ENCODE measurements at regions not wholly inside any gene's neighbourhood (a gene's known extent, or its start where the extent isn't known, plus 50 kb on each side); places are given as distances from the start of the nearest gene placed in this dataset.
"Not testable (repeated sequence)": the region's sequence is repeated elsewhere in the genome, so short reads cannot be mapped to it uniquely, and the experiment has no call there.

DNA sequence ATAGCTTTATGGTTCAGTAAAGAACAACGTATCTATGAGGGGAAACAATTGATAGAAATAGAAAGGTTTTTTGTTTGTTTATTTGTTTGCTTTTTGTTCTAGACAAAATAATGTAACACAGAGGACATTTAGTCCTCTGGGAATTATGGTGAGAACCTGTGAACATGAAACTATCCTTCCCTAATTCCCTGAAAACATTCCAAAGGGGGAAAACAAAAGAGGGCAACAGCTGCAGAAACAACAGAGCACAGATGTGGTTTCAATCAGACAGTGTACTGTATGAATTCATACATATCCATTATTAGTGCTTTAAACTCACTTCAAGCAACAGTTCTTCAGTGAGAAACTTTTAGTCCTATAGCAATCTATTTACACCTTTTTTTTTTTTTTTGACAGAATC, 1489.8 kb upstream of the C9orf72 start:
- DNase-seq, result no peak

DNA sequence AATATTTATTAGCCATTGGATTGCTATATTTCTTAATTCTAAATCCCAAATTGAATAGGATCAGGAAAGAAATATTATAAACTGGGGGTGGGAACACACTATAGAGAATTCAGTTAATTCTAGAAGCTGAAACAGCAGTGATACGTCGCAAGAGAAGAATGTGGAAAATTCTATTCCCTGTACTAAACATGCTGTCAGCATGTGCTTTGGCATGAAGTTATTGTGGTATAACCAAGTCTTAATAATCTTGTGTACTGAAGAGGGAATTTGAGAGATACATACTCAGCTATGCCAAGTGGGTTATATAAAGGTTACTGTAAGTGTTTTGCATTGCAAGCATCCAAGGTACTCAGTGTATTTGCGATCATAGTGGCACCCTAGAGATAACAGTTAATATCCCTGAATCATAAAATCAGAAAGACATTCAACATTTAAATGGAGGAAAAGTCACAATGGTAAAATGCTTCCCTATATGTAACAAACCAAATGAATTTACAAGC, 1492.9 kb upstream of the C9orf72 start:
- no peak for DNase-seq

DNA sequence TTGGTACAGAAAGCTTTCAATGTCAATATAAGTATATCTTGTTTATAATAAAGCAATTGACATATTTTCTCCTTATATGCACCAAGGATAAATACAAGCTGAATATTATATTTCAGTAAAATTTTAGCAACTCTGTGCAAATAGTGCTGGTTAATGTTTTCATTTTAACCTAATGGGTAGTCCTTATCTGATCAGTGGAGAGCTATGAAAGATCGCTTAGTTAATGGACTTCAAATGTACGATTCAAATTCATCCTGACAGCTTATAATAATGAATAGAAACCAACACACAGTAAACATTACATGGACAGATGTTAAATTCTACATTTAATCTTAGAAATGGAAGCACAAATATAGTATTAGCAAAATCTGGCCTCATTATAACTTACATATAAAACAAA, 1495.2 kb upstream of the C9orf72 start:
- no peak for DNase-seq

DNA sequence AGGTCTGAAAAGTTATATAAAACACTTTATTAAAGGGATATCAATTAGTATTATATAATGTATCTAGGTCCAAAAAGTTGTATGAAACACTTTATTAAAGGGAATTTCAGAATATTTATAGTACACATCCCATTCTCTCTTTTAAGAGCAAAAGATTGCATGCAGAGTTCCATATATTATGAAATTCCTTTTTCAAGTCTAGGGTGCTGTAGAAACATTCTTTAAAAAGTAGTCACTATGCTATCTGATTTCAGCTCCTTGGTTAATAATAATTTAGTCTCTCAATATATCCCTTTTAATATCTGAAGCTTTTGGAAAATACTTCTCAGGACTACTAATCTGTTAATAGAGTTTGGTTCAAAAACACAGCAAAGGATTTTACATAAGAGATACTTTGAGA, 1496.1 kb upstream of the C9orf72 start:
- DNase-seq, result no peak

DNA sequence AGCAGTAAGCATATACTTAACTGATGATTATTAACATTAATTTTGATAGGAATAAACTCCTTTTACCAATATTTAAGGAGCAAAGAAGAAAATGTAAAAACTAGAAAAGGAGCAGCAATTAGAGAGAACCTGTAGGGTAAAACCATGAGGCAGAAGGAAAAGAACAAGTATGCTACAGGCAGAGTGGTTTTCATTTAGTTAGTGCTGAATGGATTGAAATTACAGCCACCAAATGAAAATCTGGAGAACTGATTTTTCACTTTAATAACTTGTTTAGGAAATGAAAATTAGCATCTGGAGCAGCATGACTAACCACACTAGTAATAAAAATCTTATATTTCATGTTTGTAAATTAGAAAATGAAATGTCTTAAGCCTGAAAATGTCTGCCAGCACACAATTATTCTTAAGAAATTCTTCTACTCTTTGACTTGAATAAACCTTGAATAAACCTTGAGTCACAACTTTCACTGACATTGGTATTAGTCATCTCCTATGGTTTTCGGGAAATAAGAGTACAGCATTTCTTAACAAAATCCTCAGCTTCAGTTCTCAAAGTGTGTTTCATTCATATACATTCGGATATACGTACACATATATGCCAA, 1504.9 kb upstream of the C9orf72 start:
- DNase-seq, result no peak

DNA sequence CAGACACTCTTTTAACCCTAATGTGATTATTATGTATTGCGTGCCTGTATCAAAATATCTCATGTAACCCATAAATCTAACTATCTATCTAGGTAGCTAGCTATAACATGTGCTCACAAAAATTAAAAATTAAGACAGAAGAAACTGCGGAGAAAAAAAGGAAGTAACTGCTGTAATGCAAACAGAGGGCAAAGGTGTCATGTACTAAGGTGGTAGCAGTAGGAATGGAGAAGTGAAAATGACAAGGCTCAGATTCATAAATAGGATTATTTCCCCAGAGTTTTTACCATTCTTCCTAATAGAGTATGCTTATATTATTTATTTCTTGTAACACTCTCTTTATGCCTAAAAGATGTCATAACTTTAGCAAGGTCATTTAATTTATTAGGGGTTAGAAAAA, 1527.5 kb upstream of the C9orf72 start:
- DNase-seq, result no peak

DNA sequence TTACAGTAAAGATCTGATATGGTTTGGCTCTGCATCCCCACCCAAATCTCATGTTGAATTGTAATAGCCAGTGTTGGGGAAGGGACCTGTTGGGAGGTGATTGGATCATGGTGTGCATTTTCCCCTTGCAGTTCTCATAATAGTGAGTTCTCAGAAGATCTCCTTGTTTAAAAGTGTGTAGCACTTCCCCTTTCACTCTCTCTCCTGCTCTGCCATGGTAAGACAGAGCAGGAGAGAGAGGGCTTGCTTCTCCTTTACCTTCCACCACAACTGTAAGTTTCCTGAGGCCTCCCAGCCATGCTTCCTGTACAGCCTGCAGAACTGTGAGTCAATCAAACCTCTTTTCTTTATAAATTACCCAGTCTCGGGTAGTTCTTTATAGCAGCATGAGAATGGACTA, 1530.9 kb upstream of the C9orf72 start:
- not testable (repeated sequence) for DNase-seq

DNA sequence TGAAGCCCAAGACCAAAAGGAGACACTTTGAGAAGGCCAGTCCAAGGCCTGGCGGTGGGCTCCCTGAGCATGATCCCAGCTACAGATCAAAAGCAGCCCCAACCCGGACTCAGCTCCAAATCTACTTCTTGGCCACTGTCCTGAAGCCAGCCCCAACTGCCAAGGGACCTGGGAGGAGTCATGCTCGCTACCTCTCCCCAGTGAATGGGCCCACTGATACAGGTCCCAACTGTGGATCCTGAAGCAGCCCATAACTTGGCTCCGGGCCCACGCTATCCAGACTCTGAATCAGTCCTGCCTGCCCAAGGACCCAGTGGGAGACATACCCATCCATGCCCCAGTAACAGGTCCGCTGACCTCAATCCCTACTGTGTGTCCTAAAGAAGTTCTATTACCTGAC, 1545.3 kb upstream of the C9orf72 start:
- DNase-seq, result no peak

DNA sequence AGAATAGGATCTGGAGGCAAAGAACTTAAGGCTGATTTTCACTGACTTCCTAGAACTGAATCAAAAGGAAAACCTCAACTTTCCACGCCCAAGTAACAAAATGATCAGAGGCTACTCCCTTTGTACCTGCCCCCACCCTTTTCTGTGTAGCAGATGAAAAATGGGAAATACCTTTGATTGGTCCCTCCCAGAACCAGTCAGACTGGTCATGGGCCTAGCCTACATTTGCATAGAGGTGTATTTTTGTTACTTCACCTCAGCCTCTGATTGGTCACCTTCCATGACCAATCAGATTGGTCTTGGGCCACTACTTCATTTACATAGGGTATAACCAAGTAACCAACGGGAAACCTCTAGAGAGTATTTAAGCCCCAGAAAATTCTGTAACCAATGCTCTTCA, 1553.5 kb upstream of the C9orf72 start:
- no peak for DNase-seq

DNA sequence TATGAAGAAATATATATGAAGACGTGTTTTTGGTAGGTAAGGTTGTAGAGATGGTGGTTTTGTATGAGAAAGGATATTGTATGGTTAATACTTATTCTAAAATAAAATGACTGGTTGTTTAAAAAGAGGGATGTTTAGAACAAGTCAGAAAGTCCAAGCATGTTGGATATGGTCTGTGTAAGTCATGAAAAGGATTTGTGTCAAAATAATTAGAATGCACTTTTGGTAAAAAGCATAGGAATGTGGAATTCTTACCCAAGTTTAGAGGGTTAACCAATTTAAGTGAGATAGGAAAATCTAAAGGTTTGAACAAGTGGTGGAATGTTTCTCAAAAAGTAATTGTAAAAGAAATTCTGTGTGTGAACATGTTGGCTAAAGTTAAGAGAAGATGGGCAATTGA, 1556.5 kb upstream of the C9orf72 start:
- no peak for DNase-seq

DNA sequence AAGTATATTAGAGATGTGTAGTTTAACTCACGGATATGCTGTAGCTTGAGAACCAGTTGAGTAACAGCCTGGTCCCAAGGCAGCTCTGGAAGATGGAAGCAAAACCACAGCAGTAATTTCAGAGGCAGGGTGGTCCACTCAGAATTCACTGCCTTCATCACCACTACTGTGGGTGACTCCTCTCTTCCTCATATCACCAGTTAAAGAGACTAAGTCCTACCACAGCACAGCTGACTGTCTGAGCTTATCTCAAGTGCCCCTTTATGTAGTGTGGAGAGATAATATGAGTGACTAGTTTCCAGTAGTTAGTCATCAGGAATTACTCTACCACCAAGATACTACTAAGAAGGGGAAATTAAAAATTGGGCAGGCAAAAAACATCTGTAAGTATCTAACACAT, 1571.2 kb upstream of the C9orf72 start:
- DNase-seq, result peak; percentile 48

DNA sequence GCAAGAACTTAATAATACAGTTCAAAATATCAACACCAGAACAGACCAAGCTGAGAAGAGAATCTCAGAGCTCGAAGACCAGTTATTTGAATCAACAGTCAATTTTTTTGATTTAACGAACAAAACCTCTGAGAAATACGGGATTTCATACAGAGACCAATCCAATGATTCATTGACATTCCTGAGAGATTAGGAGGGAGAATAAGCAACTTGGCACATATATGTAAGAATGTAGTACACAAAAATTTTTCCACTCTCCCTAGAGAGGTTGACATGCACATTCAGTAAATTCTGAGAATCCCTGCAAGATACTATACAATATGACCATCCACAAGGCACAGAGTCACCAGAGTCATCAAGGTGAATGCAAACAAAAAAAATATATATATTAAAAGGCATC, 1577.3 kb upstream of the C9orf72 start:
- DNase-seq, result no peak

DNA sequence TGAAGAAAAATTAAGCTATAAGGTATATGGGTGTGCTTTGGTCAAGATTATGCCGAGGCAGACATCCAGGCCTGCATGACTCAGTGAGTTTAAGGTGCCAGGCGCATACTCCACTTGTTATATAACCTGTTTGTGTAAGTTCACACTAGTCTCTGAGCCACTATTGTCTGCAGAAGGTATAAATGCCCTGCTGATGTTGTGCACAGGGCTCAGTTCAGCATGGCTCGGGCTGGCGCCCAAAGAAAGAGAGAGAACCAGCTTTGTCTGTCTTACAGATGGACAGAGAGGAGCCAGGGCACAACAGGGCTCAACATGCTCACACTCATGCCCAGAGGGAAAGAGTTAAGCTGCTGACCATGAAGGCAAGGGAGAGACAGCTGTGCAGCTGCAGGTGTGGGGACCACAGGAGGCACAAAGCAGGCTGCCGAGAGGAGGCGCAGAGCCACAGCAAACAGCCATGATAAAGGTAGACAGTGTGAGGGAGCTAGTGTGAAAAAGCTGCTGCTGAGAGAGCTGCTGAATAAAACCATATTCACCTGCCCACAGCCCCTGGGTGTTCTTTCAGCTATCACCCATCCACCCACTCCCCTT, 1587.6 kb upstream of the C9orf72 start:
- DNase-seq, result peak; percentile 32

DNA sequence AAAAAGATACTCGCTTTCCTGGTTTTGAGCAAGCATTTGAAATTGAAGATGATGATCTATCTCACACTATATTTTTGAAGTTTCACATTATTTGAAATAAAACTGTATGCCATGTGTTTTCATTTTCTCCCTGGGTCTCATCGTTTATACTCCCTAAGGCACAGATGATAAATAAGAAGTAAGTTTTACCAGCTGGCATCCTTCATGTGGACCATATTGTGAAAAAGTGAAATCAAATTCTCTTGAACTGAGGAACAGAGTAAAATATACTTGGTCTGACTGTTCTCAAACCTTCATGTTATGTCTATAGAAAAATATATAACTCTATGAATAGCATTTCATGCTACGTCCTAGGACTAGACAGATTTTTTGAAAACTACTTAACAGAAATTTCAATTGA, 1600.9 kb upstream of the C9orf72 start:
- no peak for DNase-seq

DNA sequence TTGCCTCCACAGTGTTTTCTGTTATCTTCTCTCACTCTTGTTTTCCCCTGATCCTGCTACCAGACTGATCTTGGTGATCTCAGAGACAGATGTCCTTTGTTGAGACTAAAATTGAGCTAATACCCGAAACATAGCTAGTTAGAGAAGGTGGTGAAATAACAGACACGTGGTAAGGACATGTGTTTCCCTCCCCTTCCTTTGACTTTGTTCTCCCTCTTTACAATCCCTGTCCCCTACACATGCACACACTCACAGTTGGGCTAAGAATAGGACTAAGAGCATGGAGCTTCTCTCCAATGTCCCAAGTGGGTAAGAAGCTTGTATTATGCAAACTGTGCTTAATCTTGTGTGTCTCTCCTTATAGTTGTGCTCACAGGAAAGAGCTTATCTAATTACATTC, 1603.0 kb upstream of the C9orf72 start:
- no peak for DNase-seq

DNA sequence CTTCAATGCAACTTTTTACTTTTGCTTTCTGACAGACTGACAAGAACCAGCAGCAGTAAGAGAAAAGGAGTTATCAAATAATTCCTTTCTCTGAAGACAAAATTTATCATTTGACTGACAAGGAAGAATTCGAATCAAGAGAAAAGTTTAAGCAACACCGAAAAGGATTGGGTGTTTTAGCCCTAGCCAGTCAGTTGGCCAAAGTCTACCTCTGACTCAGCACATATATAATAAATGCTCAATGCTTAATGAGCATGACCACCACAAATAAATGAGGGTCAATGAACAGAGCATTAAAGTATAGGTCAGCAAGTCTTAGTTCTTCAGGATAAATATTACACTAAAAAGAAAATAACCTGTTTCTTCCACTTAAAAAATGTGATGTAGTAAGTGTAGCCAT, 1603.5 kb upstream of the C9orf72 start:
- DNase-seq, result no peak

DNA sequence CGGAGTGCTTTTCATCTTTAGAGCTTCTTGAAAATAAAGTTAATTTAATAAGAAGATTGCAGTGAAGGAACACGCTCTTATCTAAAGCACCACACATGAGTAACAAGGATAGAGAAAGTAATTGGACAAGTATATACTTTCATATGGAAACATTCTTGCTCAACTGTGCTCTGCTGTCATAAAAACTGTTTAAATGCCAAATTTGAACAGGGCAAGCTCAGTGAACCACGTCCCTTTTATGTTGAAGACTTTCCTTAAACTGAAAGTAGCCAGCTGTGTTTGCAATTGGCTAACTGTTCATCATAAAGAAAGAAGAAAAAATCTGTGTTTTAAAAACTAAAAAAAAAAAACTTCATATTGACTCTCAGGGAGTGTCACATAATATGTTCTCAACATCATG, 1610.7 kb upstream of the C9orf72 start:
- DNase-seq, result no peak

DNA sequence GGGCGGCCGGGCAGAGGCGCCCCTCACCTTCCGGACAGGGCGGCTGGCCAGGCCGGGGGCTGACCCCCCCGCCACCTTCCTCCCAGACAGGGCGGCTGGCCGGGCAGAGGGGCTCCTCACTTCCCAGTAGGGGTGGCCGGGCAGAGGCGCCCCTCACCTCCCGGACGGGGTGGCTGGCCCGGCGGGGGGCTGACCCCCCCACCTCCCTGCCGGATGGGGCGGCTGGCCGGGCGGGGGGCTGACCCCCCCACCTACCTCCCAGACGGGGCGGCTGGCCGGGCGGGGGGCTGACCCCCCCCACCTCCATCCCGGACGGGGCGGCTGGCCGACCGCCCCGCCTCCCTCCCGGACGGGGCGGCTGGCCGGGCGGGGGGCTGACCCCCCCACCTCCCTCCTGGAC, 1615.5 kb upstream of the C9orf72 start:
- DNase-seq, result not testable (repeated sequence)

DNA sequence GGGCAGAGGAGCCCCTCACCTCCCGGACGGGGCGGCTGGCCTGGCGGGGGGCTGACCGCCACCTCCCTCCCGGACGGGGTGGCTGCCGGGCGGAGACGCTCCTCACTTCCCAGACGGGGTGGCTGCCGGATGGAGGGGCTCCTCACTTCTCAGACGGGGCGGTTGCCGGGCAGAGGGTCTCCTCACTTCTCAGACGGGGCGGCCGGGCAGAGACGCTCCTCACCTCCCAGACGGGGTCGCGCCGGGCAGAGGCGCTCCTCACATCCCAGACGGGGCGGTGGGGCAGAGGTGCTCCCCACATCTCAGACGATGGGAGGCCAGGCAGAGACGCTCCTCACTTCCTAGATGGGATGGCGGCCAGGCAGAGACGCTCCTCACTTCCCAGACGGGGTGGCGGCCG, 1615.9 kb upstream of the C9orf72 start:
- DNase-seq, result not testable (repeated sequence)

DNA sequence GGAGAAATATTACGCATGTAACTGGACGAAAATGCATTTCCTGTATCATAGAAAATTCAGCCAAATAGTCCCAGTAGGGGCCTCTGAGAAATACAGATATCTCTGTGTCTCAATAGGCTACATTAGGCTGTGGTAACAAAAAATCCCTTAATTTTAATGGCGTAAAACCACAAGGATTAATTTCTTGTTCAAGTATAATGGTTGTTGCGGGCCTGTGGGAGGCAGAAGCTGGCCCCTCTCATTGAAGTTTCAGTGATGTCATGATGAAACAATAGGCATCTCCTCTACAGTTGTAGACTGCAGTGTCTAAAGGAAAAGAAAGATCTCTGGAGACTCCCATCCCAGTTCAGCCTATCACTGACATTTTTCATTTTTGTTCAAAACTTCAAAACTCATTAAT, 1625.6 kb upstream of the C9orf72 start:
- DNase-seq, result no peak

DNA sequence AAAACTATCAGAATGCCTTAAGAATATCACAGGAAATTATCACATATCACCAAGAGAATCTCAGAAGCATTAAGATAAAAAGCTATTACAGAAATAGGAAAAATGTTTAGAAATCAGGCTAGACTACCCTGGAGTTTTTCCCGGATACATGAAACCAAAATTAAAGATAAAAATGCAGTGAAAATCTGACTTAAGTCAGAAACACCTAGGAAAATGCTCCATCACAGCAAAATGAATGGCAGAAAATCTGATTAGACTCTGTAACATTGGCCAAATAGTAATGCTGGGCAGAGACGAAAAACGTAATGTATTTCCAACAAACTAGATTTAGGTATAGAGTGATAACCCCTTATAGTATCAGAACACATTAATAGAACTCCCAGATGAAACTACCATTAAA, 1626.7 kb upstream of the C9orf72 start:
- no peak for DNase-seq

DNA sequence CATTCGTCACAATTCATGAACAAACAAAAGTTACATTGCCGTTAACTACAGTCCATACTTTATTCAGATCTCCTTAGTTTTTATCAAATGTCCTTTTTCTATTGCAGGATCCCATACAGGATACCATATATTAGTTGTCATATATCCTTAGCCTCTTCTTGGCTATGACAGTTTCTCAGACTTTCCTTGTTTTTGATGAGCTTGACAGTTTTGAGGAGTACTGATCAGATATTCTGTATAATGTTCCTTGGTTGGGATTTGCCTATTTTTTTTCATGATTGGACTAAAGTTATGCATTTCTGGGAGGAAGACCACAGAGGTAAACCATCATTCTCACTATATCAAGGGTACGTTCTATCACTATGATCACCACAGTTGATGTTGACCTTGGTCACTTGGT, 1627.4 kb upstream of the C9orf72 start:
- no peak for DNase-seq

DNA sequence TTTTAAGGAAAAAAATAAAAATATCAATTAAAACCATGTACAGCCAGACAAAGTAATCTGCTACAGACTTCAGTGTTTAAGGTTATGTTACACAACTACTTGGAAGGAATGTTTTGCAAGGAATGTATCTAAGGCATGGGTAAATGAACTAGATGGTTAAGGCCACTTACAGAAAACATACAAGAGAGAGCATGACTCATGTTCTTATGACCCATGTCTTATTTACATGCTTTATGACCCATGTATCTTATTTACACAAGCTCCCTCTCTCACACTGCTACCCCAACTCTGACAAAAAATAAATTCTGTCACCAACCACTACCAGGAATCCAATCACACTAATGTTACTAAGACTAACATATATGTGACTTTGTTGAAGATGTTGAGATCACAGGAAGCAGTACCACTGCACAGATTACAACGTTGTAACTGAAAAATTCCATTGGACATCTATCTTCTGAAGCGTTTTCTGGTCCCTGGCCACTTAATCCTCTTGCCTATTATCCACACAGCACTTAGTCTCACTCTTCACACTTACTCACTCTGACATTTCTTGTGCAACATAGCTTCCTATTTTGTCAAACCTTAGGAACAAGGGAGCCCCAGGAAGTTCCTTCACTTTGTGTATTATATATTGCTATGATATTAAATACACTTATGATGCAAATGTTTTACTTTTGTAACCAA, 1630.1 kb upstream of the C9orf72 start:
- no peak for DNase-seq

DNA sequence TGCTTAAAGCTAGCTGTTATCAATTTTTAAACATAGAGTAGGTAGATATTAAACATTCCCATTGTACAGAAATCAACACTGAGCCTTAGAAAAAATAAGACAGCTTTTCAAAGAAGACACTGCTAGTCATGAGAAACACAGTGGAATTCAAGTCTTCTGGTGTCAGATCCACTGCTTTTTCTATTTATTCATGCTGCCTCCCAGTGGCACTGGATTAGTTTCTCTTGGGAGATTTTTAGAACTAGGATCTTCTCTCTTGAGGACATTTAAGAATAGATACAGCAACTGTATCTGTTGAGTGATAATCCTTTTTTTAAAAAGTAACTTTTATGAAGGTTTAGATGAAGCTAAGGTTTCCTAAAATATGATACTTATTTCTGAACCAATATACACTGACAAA, 1635.4 kb upstream of the C9orf72 start:
- DNase-seq, result no peak
